SK-N-MC (cell line): ENCODE measurements at regions not wholly inside any gene's neighbourhood (a gene's known extent, or its start where the extent isn't known, plus 50 kb on each side); places are given as distances from the start of the nearest gene placed in this dataset.

ENCODE experiments used
- EZH2 ChIP-seq: fragments of 200-600 bp; sonication (generic); IDR thresholded peaks from one replicate; pipeline ENCODE4 v1.6.1; 2017; ENCODE audit warnings: antibody characterized with exemption
- FOXP2 ChIP-seq: optimal IDR thresholded peaks from 2 replicates; pipeline ENCODE3; 2011; ENCODE audit warnings: mild to moderate bottlenecking, moderate library complexity; ENCODE audit not compliant: insufficient read depth; ENCODE audit errors: extremely low read length, control extremely low read depth
- POLR2AphosphoS5 ChIP-seq: IDR thresholded peaks from 2 replicates; pipeline ENCODE4 v1.6.1; 2012; ENCODE audit warnings: mild to moderate bottlenecking, low read depth, low read length, borderline replicate concordance

- TF ChIP-seq POLR2AphosphoS5 = no peak
- no peak for TF ChIP-seq EZH2
- TF ChIP-seq FOXP2 = no peak
Observed at GRCh38 chr10:44058259-44058658, 326.6 kb downstream of the CXCL12 start.
